ENCODE measurements at regions not wholly inside any gene's neighbourhood (a gene's known extent, or its start where the extent isn't known, plus 50 kb on each side); places are given as distances from the start of the nearest gene placed in this dataset.
"Not testable (repeated sequence)": the region's sequence is repeated elsewhere in the genome, so short reads cannot be mapped to it uniquely, and the experiment has no call there.

- H3K27ac ChIP-seq = no peak overlapping the region
- no peaks in the 10 kb centered on the region for H3K36me3 ChIP-seq
- H3K4me3 ChIP-seq = no peak overlapping the region
- 74 to 81% methylated on average over 2 of the region's 2 CpGs for WGBS, 2 donors
- no peak for DNase-seq
- intact Hi-C loops (cut with DNase I) = no loop called here
- H3K9me3 ChIP-seq = no peaks in the 10 kb centered on the region
- no peaks in the 10 kb centered on the region for H3K27me3 ChIP-seq
- no peaks in the 10 kb centered on the region for H3K4me1 ChIP-seq
- no peak for TF ChIP-seq POLR2A (IDR thresholded peaks at IDR 0.05)
- TF ChIP-seq, protein P1, sequence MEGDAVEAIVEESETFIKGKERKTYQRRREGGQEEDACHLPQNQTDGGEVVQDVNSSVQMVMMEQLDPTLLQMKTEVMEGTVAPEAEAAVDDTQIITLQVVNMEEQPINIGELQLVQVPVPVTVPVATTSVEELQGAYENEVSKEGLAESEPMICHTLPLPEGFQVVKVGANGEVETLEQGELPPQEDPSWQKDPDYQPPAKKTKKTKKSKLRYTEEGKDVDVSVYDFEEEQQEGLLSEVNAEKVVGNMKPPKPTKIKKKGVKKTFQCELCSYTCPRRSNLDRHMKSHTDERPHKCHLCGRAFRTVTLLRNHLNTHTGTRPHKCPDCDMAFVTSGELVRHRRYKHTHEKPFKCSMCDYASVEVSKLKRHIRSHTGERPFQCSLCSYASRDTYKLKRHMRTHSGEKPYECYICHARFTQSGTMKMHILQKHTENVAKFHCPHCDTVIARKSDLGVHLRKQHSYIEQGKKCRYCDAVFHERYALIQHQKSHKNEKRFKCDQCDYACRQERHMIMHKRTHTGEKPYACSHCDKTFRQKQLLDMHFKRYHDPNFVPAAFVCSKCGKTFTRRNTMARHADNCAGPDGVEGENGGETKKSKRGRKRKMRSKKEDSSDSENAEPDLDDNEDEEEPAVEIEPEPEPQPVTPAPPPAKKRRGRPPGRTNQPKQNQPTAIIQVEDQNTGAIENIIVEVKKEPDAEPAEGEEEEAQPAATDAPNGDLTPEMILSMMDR (IDR thresholded peaks at IDR 0.05) = no peak
Observed at GRCh38 chr1:177877086-177877485, 92.8 kb downstream of the SEC16B start.

DNA sequence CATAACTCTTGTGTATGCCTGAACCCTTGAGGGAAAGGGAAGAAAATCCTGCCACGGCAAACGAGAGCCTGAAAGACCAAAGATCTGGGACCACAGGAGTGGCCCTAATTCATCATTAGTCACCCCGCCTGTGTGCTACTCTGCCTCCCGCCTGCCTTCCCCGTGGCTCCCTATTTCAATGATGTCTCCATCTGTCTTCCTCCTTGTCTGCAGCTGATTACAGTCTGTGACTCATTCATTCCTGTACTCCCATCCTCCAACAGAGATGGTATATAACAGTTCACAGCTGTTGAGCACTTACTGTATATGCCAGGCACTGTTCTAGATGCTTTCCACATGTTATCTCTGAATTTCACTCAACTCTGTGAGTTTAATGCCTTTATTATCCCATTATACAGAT, 96.6 kb downstream of the SEC16B start:
- 13 to 36% methylated on average over 5 of the region's 5 CpGs for WGBS, 2 donors
- Histone ChIP-seq H3K4me1 (no peaks in the 10 kb centered on the region), H3K4me3 (no peak overlapping the region), H3K27ac (no peak overlapping the region), H3K27me3 (no peaks in the 10 kb centered on the region), H3K9me3 (no peaks in the 10 kb centered on the region), H3K36me3 (no peaks in the 10 kb centered on the region)
- TF ChIP-seq EP300 (IDR thresholded peaks at IDR 0.05) = no peak
- TF ChIP-seq, protein P1 (IDR thresholded peaks at IDR 0.05) = no peak
- intact Hi-C loops (cut with DNase I) = no loop called here
- no peak for DNase-seq

DNA sequence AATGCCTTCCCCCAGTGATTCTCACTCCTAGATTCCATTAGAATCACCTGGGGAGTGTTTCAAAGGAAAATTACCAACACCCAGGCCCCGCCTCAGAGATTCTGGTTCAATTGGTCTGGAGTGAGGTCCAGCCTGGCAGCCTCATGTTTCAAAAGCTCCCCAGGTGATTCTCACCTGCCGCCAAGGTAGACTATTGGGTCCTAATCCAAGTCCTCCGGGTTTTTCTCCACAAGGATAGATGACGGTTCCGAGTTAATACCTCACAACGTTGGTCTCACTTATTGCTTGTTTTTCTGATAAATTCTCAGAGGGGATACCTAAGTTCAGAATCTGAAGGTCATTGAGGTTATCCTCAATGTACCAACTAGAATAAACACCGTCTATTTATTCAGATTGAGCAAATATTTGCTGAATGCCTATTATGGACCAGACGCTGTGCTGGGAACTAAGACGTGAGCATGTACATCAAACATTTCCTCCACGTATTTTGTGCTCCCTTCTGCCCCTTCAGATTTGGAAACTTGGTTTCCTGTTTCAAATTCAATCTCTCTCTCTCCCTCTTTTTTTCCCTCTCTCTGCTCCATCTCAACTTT, 97.5 kb downstream of the SEC16B start:
- no peaks in the 10 kb centered on the region for H3K27me3 ChIP-seq
- no peaks in the 10 kb centered on the region for H3K36me3 ChIP-seq
- no peak overlapping the region for H3K4me3 ChIP-seq
- DNase-seq = no peak
- H3K27ac ChIP-seq = no peak overlapping the region
- intact Hi-C loops (cut with DNase I) = no loop called here
- H3K4me1 ChIP-seq = no peaks in the 10 kb centered on the region
- 24 to 61% methylated on average over 10 of the region's 10 CpGs for WGBS, 2 donors
- H3K9me3 ChIP-seq = no peaks in the 10 kb centered on the region
- TF ChIP-seq EP300 (IDR thresholded peaks at IDR 0.05) (no peak), POLR2AphosphoS5 (IDR thresholded peaks at IDR 0.05) (no peak), POLR2A (IDR thresholded peaks at IDR 0.05) (no peak)
- TF ChIP-seq, protein P1 (IDR thresholded peaks at IDR 0.05) = no peak

DNA sequence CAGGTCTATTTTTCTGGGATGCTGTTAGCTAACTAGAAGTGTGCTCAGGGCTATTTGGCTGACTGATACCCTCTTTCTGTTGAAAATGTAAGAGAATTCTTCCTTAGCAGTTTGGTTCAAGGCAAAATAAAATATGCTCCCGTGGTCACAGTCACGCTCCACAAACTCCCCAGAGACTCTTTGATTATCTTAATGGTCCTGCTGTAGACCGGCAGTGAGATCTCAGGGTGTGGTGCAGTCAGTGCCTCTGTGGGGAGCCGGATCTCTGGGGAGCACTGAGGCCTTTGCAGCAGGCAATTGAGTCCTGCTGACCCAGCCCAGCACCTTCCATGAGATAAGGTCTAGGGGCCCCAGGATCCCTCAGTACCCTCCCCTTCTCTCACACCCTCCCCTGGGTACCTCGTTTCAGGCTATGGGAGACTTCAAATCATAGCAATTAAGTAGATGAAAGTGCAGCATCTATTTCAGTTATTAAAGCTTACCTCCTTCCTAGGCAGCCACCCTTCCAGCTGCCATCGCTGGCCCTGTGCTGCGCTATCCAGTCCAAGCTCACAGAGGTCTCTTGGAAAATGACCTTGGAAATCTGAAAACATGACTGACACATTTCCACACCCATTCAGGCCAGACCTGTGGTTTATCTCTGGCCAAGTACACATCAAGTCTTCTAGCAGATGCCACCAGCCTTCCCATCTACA, 98.1 kb downstream of the SEC16B start:
- Histone ChIP-seq H3K36me3 (no peaks in the 10 kb centered on the region), H3K4me3 (no peak overlapping the region), H3K27me3 (no peaks in the 10 kb centered on the region), H3K9me3 (no peaks in the 10 kb centered on the region), H3K27ac (no peak overlapping the region), H3K4me1 (no peaks in the 10 kb centered on the region)
- intact Hi-C loops (cut with DNase I) = no loop called here
- WGBS, 2 donors = 65 to 78% methylated on average over 7 of the region's 7 CpGs
- TF ChIP-seq, protein P1 (IDR thresholded peaks at IDR 0.05) = no peak
- no peak for TF ChIP-seq EP300 (IDR thresholded peaks at IDR 0.05)
- TF ChIP-seq POLR2A (IDR thresholded peaks at IDR 0.05) = no peak
- no peak for TF ChIP-seq POLR2AphosphoS5 (IDR thresholded peaks at IDR 0.05)
- DNase-seq = no peak

DNA sequence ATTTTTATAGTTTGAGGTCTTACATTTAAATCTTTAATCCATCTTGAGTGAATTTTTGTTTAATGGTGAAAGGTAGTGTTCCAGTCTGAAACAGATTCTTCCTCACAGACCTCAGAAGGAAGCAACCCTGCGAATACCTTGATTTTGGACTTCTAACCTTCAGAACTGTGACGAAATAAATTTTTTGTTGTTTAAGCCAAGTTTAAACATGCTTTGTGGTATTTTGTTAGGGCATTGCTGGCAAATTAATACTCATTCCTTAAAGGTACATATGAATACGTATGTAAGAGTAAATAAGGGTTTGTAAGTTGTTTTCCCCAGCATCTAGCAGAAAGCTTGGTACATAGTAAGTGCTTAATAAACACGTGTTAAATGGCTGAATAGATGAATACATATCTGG, 100.3 kb downstream of the SEC16B start:
- 91 to 94% methylated on average over 4 of the region's 4 CpGs for WGBS, 2 donors
- no peak for DNase-seq
- TF ChIP-seq, protein P1 (IDR thresholded peaks at IDR 0.05) = no peak
- TF ChIP-seq POLR2AphosphoS5 (IDR thresholded peaks at IDR 0.05) (no peak), POLR2A (IDR thresholded peaks at IDR 0.05) (no peak), EP300 (IDR thresholded peaks at IDR 0.05) (no peak)
- H3K36me3 ChIP-seq = no peaks in the 10 kb centered on the region
- H3K4me1 ChIP-seq = no peaks in the 10 kb centered on the region
- no peaks in the 10 kb centered on the region for H3K27me3 ChIP-seq
- intact Hi-C loops (cut with DNase I) = no loop called here
- H3K9me3 ChIP-seq = no peaks in the 10 kb centered on the region
- H3K27ac ChIP-seq = no peak overlapping the region
- H3K4me3 ChIP-seq = no peak overlapping the region

DNA sequence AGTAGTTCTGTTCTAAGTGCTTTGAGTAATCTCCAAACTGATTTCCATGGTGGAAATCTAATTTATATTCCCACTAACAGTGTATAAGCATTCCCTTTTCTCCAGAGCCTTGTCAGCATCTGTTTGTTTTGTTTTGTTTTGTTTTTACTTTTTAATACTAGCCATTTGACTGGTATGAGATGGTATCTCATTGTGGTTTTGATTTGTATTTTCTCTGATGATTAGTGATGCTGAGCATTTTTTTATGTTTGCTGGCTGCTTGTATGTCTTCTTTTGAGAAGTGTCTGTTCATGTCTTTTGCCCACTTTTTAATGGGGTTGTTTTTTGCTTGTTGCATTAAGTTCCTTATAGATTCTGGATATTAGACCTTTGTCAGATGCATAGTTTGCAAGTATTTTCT, 100.8 kb downstream of the SEC16B start:
- intact Hi-C loops (cut with DNase I); H3K27me3 ChIP-seq; H3K4me1 ChIP-seq; H3K4me3 ChIP-seq; H3K36me3 ChIP-seq; H3K27ac ChIP-seq; H3K9me3 ChIP-seq; DNase-seq: not testable (repeated sequence)
